ENCODE measurements at regions not wholly inside any gene's neighbourhood (a gene's known extent, or its start where the extent isn't known, plus 50 kb on each side); places are given as distances from the start of the nearest gene placed in this dataset.

DNA sequence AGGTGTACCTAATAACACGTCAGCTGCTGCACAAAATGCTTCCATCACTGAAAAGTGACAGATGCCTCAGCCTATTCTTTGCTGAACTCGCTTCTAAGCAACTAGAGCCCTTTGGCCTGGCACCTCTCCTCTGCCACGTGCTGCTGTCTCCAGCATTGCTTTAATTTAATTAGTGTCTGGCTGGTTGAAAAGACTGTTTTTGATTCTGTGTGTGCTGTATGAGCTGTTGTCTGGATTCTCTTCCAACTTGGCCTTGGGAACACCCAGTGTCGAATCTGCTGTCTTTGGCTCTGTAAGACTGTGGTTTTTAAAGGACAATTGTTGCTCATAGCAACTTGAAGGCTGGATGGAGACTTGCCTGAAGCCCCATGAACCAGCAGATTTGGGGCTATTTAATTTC lies 109.5 kb downstream of the PSMG1 start:
- TF ChIP-seq EP300 (IDR thresholded peaks at IDR 0.05) (no peak), POLR2A (IDR thresholded peaks at IDR 0.05) (no peak)
- TF ChIP-seq, protein P1, sequence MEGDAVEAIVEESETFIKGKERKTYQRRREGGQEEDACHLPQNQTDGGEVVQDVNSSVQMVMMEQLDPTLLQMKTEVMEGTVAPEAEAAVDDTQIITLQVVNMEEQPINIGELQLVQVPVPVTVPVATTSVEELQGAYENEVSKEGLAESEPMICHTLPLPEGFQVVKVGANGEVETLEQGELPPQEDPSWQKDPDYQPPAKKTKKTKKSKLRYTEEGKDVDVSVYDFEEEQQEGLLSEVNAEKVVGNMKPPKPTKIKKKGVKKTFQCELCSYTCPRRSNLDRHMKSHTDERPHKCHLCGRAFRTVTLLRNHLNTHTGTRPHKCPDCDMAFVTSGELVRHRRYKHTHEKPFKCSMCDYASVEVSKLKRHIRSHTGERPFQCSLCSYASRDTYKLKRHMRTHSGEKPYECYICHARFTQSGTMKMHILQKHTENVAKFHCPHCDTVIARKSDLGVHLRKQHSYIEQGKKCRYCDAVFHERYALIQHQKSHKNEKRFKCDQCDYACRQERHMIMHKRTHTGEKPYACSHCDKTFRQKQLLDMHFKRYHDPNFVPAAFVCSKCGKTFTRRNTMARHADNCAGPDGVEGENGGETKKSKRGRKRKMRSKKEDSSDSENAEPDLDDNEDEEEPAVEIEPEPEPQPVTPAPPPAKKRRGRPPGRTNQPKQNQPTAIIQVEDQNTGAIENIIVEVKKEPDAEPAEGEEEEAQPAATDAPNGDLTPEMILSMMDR (IDR thresholded peaks at IDR 0.05): no peak

Data from upper lobe of left lung (tissue), 4 donors.